Sigmoid colon (tissue), 3 donors: ENCODE measurements at regions not wholly inside any gene's neighbourhood (a gene's known extent, or its start where the extent isn't known, plus 50 kb on each side); places are given as distances from the start of the nearest gene placed in this dataset.

Experiments
- CTCF ChIP-seq, 4 experiments: fragments of 450-650 bp in 3 of 4; fragments of 200-600 bp in 1 of 4; IDR thresholded peaks; one replicate each; pipeline ENCODE4 v1.5.1; 2016 to 2019; ENCODE audit warnings: antibody characterized with exemption in 4 of 4, mild to moderate bottlenecking in 3 of 4, moderate library complexity in 2 of 4
- POLR2A ChIP-seq, 2 donors: fragments of 450-650 bp; IDR thresholded peaks; one replicate each; pipeline ENCODE4 v1.6.1; 2016; ENCODE audit warnings: antibody characterized with exemption in 2 of 2, mild to moderate bottlenecking in 2 of 2, moderate library complexity in 2 of 2

- TF ChIP-seq POLR2A (IDR thresholded peaks at IDR 0.05) (no peak), CTCF (IDR thresholded peaks at IDR 0.05) (no peak)
Observed at GRCh38 chr20:57083072-57083471, 183.4 kb downstream of the BMP7 start.
